GM19238 (cell line): ENCODE measurements at regions not wholly inside any gene's neighbourhood (a gene's known extent, or its start where the extent isn't known, plus 50 kb on each side); places are given as distances from the start of the nearest gene placed in this dataset.

ENCODE experiments used
- DNase-seq: peaks from one replicate; pipeline ENCODE4 v3.0.0; 2011; ENCODE audit warnings: low spot score; ENCODE audit not compliant: insufficient read length

GRCh38 chr20:24761220-24762065 is 187.6 kb upstream of the CST7 start:
- DNase-seq: no peak

DNA sequence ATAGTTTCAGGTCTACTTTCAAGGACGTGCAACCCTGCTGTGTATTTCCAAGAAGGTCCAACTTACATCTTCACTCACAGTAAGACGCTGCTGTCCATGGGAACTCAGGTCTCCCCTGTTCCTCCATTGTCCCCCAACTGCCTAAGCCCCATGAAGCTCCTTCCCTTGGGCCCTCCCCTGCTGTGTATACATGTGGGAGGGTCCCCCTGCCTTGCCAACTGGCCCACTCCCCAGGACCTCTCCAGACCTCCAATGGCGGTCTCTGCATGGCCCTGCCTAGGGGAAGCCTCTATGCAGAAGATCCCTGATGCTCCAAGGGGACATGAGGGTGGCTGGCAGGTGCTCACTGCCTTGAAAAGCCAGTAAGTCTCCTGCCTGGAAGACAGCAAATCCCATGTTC is 186.7 kb upstream of the CST7 start:
- DNase-seq: no peak

DNA sequence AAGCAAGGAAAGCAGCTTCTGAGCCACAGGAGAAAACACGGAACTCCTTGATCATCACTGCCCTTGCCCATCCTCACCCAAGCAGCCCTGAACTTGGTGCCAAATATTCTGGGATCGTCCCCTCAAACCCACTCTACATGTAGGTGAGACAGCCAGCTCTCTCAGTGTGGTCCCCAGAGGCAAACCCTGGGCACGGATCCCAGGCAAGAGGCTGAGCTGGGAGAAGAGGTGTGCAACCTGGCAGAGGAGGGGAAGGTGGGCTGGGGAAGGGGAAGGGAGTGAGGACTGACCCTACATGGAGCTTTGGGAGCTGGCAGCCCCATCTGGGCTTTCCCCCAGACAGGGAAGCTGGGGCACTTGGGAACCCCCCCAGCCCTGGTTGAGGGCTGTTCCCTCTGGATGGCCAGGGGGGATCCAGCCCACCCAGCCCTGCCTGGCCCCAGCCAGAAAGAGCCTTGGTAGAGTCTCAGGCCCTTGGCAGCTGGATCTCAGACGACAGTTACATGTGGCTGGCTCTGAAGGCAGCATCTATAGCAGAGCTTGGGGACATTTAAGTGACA is 186.2 kb upstream of the CST7 start:
- DNase-seq: no peak

DNA sequence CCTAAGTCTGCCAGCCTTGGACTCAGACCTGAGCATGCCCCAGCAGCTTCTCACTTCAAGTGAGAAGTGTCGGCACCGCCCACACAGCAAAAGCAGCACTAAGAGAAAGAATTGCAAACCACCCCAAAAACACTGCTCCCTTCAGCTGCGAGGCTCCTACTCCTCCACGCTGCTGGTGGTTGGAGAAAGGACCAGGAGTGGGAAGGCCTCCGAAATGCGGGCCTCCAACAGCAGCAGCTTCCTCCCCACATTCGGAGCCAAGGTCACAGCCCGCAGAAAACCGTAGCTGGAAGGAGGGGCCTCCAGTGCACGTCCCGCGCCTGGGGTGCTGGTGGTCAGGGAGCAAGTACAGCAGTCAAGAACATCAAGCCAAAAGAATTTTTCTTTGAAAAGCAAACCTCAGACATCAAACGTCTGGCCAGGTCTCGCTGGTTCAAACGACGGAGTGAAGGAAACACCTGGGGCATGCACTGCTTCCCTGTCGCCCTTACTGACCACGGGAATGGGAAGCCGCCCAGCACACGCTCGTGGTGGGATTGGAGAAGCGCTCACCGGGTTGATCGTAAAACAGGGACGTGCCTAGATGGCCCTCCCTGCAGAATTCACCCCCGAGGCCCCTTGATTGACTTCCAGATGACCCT is 185.6 kb upstream of the CST7 start:
- DNase-seq: no peak

DNA sequence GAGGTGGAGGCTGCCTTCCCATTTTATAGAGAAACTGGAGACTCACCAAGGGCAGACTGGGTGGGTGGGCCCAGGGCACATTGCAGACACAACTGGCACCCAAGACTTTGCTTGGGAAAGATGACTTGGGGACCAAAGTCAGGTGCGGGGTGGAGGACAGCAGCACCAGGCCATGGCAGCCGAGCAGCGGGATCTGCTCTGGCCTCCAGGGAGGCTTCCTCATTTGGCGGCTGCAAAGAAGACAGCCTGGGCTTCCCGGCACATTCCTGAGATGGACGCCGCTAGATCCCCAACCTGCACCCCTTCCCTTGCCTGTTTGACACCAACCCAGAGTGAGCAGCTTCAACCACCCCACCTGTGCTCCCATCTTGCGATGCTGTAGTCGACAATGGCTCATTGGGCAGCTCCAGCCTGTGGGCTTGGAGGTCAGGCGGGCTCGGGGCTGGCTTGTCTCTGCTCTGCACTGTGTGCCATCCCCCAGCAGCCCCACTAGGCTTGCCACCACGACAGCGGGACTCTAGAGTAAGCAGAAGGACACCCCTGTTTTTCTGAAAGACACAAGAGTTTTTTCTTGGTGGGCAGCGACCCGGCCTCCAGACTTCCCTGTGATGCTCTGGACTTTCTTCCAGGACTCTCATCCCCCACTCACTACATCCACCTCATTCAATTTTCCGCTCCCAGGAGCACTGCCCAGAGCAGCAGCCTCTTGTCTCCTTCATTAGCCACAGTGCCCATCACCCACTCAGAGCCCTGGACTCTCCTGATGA is 184.9 kb upstream of the CST7 start:
- no peak for DNase-seq

DNA sequence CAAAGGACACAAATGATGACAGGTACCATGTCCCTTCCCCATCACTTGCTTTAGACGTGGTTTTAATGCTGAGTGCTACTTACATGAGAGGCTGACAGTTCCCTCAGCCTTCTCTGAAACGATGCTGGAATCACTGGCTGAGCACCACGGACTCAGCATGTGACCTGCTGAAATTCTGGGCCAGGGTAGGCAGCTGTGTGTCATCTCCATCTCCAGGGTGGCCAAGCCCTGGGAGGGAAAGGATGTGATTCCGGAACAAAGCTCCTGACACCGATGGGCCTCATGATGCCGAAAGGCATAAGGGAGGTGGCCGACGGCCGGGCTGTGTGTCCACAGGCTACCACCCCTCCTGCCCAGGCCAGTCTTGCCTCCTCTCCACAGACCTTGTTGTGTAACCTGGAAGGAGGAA is 184.3 kb upstream of the CST7 start:
- no peak for DNase-seq

DNA sequence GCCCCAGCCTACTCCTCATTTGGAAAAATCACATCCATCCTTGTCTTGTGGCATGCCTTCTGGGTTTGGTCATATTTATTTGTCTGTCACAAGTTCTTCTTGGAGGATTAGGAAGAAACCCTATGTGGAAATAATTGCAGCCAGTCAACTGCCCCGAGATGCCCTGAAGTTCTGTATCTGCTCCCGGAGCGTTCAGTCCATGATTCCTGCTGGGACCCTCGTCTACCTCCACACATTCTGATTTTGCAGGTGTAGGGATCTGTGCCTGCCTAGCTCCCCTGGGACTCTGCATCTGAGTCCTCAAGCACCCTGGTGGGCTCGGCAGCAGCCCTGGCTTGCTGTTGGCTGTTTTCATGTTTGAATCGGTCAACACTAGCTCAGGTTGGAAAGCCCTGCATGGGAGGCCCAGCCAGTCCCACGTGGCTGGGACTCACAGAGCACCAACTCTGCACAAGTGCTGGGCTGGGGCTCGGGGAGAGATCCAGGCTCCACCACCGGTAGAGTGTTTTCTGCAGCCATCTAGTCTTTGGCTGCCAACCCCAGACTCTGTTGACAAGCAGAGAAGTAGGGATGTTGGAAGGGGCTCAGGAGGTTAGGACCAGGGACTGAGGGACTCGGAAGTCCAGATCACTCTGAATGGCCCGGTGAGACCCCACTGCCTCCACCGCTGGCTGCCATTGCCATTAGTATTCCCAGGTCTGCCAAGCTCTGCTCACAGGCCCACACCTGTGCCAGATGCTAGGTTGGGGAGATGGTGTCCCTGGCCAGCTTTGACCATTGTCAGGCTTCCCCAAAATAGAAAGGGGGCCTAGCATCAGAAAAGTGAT is 183.5 kb upstream of the CST7 start:
- DNase-seq: no peak

DNA sequence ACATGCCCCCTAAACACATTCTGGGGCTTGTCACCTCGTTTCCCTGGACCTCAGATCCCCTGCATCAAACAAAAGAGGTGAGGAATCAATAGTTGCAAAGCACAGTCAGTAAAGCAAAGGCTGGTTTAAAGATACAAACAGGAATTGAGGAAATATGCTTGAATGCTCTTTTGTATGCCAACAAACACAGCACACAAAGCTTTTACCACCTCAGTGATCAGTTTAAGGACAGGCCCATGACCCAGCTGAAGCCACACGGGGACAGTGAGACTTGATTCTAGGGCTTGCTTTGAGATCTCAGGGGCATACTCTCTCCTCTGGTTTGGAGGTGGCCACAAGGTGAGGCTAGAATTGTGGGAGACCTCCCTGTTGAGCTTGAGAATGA is 182.9 kb upstream of the CST7 start:
- DNase-seq: no peak

DNA sequence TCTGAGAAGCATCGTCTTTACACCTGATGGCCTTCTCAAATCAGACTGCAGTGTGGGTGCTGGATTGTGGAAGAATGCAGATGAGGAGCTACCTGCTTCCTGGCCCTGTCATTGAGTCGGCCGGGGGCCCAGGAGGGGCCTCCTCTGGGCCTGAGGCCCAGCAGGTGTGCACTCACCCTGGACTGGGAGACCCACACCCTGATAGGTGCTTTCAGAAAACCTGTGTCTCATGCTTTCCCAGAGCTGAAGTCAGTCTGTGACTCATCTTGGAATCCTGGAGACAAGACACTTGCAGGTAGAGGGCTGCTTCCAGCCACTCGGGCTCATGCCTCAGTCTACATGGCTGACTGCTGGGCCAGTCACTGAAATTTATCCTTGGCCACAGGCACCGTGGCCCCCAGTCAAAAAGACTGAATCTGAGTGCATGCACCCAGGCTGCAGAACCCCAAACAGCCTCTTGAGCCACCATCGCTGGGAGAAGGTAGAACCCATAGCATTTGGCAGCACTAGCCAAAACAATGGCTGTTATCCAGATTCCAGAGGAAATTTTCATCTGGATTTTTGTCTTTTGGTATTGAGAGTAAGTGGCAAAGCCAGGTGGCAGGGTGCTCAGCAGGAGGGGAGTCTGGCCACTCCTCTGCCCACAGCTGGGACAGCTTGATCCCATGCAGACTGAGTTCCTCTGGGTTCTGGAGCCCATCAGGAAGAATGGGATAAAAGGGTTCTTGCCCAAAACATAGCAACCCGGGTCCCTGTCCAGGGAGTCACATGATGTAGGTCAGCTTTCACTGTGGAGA is 182.0 kb upstream of the CST7 start:
- DNase-seq: no peak

- DNase-seq: no peak
Observed at GRCh38 chr20:24767623-24768100, 181.4 kb upstream of the CST7 start.

DNA sequence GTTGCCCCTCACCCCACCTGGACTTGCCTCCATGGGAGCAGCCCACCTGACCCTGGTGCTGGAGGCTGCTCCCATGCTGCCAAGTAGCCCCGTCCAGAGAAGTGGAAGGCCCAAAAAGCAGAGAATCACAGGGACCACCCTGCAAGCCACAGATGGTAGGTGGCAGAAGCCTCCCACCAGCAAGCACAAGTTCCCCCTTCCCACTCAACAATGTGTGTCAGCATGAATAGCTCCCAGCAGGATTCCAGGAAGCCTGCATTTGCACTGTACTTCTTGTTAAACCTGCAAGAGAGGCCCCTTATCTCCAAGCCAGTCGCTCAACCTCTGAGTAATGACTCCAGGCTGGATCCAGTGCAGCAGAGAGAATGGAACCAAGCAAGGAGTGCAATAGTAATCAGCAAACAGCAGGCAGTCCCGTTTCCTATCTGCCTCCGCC is 180.8 kb upstream of the CST7 start:
- DNase-seq: no peak

DNA sequence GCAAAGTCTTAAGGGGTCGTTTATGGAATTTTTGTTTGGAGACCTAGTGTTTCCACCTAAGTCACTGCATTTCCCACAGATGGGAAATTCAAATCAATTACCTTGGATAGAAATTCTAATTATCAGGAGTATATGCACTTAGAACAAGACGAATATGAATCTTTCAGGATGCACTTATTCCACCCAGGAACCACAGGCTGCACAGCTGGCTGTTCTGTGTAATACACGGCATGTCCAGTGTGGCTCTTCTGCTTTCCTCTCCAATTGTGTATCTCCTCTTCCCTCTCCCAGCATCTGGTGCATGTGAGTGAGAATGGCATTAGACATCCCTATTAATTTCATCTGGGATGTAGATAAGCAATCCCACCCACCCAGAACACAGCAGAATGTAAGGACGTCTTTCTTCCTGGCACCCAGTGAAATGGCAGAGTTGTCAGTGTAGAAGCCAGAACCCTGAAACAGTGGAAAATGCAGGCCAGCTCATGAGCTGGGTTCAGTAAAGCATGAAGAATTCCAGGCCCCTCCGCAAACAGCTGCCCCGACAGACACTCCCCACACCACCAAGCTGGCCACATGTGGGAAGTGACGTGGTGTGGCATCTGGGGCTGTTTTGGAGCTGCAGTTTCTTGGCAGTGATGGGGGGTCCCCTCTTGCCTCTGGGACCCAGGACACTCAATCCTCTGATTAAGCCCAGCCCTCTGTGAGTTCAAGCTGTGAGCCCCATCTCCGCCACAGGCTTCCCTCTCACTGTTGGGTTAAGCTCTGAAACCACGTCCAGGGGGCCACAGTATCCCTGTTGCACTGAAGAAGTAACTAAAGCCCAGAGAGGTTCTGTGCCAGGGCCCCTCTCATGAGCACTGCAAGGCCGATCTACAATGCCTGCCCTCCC is 180.1 kb upstream of the CST7 start:
- no peak for DNase-seq

GRCh38 chr20:24769878-24770627 is 179.0 kb upstream of the CST7 start:
- DNase-seq: no peak

DNA sequence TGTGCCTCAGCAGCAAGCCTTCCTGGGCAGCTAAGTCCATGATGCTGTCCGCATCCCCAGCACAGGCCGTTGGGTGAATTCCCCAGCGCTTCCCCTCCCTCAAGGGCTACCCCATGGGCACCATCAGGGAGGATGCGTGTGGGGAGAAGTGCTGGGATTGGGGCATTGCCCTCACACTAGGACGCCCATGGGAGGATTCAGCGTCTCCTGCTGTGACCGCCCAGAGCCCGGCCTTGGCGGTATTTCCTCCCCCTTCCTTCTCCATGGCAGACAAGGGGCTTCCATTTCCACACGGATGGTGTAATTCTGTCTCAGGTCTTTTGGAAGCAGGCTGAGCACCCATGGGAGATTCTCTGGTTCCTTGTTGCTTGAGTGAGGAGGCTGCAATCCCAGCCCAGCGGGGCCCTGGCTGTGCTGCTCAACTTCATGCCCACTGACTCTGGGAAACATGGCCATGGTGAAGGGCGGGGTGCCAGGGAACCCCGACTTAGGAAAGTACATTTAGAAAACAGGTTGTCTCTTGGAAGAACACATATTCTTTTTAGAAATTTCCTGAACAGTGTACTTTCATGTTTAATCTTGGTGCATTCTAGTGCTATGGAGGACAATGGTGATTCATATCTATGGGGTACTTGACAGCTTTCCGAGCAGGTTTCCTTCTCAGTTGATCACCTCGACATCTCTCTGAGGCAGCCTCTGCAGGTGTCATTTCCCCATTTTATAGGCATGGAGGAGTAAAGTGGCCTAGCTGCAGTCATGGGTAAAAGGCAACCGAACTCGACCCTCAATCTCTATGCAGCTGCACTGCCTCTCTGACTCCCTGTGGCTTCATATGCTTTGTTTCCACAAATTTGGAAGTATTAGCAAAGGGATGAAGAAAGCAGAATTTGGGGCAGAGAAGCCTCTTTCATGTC is 178.2 kb upstream of the CST7 start:
- DNase-seq: no peak

DNA sequence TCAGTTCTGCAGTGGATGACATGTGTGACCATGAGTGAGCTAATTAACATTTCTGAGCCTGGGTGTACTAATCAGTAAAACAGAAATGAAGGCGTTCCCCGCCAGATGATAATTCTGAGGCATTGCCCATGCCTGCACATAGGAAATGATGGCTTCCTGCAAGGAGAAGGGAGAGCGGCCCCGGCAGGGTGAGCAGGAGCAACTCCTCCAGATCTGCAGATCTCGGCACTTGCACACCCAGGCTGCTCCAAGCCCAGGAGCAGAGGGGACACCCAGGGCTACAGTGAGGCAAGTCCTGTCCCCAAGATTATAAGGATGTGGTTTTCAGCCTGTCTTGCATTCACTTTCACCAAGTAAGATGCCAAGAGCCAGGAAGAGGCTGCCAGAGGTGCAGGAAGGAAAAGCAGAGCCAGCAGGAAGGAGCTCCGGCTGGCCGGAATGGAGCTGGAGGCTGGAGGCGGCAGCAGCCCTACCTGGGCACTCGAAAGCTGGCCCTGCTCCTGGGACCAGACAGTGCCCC is 177.5 kb upstream of the CST7 start:
- DNase-seq: no peak

DNA sequence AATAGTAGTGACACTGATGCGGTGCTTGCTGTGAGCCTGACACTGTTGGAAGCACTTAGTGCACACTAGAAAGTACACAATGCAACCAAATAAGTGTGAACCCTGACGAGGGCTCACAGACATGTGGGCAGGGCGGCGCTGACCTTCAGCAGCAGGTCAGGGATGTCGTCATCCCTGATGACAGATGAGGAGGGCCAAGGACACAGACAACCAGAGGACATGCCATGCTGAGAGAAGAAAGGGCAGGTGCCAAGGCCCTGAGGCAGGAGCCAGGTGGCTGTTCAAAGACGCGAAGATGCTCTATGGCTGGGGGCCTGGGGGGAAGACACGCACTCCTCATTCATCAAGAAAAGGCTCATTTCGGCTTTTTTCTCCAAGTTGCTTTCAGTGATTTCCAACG is 176.4 kb upstream of the CST7 start:
- no peak for DNase-seq

- DNase-seq: no peak
Observed at GRCh38 chr20:24773168-24773567, 175.9 kb upstream of the CST7 start.
